ENCODE measurements at regions not wholly inside any gene's neighbourhood (a gene's known extent, or its start where the extent isn't known, plus 50 kb on each side); places are given as distances from the start of the nearest gene placed in this dataset.

DNA sequence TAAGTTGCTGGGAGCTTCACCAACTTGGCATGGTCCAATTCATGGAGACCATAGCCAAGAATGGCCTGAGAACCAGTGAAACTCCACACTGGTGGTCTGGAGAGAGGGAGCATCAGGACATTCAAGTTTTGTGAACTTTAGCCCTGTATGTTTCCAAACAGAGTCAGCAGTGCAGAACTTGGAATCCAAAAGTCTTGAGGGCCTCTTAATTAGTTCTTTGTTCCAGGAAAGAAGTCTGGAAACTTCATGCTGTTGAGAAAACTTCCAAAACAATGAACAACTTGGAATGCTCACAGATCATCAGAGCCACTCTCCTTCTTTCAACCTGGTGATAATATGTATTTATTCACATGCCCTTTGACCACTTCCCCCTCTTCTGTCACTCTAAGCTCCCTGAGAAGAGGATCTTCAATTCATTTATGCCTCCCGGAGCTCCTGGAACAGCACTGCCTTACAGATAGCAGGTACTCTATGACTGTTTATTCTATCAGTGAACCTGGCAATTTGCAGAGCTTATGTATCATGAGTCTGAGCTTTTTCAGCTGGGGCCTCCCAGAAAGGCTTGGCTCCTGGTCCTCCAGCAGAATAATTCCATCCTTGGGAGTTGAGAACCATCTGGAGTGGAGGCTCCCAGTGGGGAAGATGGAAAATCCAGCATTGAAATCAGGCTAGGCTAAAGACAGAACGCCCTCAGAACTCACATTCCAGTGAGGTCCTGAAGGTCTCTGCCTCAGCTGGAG, 191.4 kb downstream of the KTN1 start:
- no peak overlapping the region for H3K4me2 ChIP-seq (ENCODE audit: insufficient read depth, low read length)

DNA sequence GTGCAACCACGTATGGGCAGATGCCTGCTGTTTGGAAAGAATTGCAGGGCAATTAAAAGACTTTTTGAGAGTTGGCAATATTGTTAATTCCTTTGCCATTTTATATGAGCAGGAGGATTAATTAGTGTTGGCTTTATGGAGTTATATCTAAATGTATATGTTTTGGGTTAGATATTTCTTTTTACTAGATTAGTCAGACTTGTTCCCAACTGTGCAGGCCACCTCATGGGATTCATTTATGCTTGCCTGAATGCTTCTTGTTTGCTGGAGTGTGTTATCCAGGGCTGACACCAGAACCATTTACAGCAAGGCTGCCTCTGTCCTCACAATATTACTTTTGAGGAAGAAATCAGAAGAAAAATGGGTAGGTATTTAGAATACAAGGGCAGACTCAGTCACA, 192.5 kb downstream of the KTN1 start:
- DNase-seq (no peak), ATAC-seq (ENCODE audit: insufficient read depth, low read depth) (no peak)
- H3K9ac ChIP-seq (ENCODE audit: low read depth, low read length) = no peak overlapping the region
- no peak overlapping the region for H3K27ac ChIP-seq (ENCODE audit: low read length)
- H3K27me3 ChIP-seq (ENCODE audit: insufficient read depth, low read length, poor library complexity) = no peaks in the 10 kb centered on the region
- H3K9me3 ChIP-seq (ENCODE audit: insufficient read depth, low read length, severe bottlenecking) = no peaks in the 10 kb centered on the region
- no peaks in the 10 kb centered on the region for H3K36me3 ChIP-seq (ENCODE audit: insufficient read depth, low read length)
- no peak overlapping the region for H3K4me2 ChIP-seq (ENCODE audit: insufficient read depth, low read length)
- H4K20me1 ChIP-seq (ENCODE audit: insufficient read depth, low read length) = no peaks in the 10 kb centered on the region
- no peak overlapping the region for H3K4me3 ChIP-seq (ENCODE audit: low read depth in 1 of 2, low read length in 2 of 2)
- no peaks in the 10 kb centered on the region for H3K79me2 ChIP-seq (ENCODE audit: insufficient read depth, low read length)
- no peaks in the 10 kb centered on the region for H3K4me1 ChIP-seq (ENCODE audit: insufficient read depth, low read length)
- H2AFZ ChIP-seq (ENCODE audit: low read depth, low read length) = no peak overlapping the region; the same call in 1 of the 2 replicates
- TF ChIP-seq, protein P1, sequence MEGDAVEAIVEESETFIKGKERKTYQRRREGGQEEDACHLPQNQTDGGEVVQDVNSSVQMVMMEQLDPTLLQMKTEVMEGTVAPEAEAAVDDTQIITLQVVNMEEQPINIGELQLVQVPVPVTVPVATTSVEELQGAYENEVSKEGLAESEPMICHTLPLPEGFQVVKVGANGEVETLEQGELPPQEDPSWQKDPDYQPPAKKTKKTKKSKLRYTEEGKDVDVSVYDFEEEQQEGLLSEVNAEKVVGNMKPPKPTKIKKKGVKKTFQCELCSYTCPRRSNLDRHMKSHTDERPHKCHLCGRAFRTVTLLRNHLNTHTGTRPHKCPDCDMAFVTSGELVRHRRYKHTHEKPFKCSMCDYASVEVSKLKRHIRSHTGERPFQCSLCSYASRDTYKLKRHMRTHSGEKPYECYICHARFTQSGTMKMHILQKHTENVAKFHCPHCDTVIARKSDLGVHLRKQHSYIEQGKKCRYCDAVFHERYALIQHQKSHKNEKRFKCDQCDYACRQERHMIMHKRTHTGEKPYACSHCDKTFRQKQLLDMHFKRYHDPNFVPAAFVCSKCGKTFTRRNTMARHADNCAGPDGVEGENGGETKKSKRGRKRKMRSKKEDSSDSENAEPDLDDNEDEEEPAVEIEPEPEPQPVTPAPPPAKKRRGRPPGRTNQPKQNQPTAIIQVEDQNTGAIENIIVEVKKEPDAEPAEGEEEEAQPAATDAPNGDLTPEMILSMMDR (IDR thresholded peaks at IDR 0.05; ENCODE audit: borderline replicate concordance, extremely low read depth, low read length, poor library complexity, severe bottlenecking) = no peak
- TF ChIP-seq EZH2 (IDR thresholded peaks at IDR 0.05; ENCODE audit: borderline replicate concordance, low read depth, low read length, severe bottlenecking) = no peak

More for the DNA sequence above, 191.4 kb downstream of the KTN1 start:
- Histone ChIP-seq H4K20me1 (ENCODE audit: insufficient read depth, low read length) (no peaks in the 10 kb centered on the region), H2AFZ (ENCODE audit: low read depth, low read length) (no peak overlapping the region), H3K9ac (ENCODE audit: low read depth, low read length) (no peak overlapping the region), H3K4me1 (ENCODE audit: insufficient read depth, low read length) (no peaks in the 10 kb centered on the region), H3K9me3 (ENCODE audit: insufficient read depth, low read length, severe bottlenecking) (no peaks in the 10 kb centered on the region), H3K36me3 (ENCODE audit: insufficient read depth, low read length) (no peaks in the 10 kb centered on the region), H3K79me2 (ENCODE audit: insufficient read depth, low read length) (no peaks in the 10 kb centered on the region), H3K4me3 (ENCODE audit: low read depth in 1 of 2, low read length in 2 of 2) (no peak overlapping the region), H3K27me3 (ENCODE audit: insufficient read depth, low read length, poor library complexity) (no peaks in the 10 kb centered on the region), H3K27ac (ENCODE audit: low read length) (no peak overlapping the region)
- no peak for ATAC-seq (ENCODE audit: insufficient read depth, low read depth)
- no peak for DNase-seq
- TF ChIP-seq, protein P1 (IDR thresholded peaks at IDR 0.05; ENCODE audit: borderline replicate concordance, extremely low read depth, low read length, poor library complexity, severe bottlenecking) = no peak
- TF ChIP-seq EZH2 (IDR thresholded peaks at IDR 0.05; ENCODE audit: borderline replicate concordance, low read depth, low read length, severe bottlenecking) = no peak

DNA sequence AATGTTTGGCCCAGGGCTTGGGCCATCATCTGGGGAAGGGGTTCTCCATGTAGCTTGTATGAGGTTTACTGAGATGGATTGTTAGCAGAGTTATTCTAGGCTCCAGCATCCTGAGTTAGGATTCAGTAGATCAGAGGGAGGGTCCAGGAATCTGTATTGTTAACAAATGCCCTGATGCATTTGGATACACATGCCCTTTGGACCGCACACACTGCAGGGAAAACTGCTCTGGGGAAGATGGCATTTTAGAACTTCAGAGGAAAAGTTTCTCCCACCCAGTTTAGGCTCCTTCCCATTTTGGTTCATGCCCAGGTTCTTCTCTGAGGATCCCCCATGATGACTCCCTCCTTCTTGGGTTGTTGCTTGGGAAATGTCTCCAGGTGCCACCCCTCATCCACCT, 193.3 kb downstream of the KTN1 start:
- Histone ChIP-seq H3K9me3 (ENCODE audit: insufficient read depth, low read length, severe bottlenecking) (no peaks in the 10 kb centered on the region), H3K27me3 (ENCODE audit: insufficient read depth, low read length, poor library complexity) (no peaks in the 10 kb centered on the region), H3K4me1 (ENCODE audit: insufficient read depth, low read length) (no peaks in the 10 kb centered on the region), H3K9ac (ENCODE audit: low read depth, low read length) (no peak overlapping the region), H4K20me1 (ENCODE audit: insufficient read depth, low read length) (no peaks in the 10 kb centered on the region), H3K4me2 (ENCODE audit: insufficient read depth, low read length) (no peak overlapping the region), H3K27ac (ENCODE audit: low read length) (no peak overlapping the region), H3K36me3 (ENCODE audit: insufficient read depth, low read length) (no peaks in the 10 kb centered on the region), H3K4me3 (ENCODE audit: low read depth in 1 of 2, low read length in 2 of 2) (no peak overlapping the region), H3K79me2 (ENCODE audit: insufficient read depth, low read length) (no peaks in the 10 kb centered on the region), H2AFZ (ENCODE audit: low read depth, low read length) (no peak overlapping the region)
- DNase-seq (no peak), ATAC-seq (ENCODE audit: insufficient read depth, low read depth) (no peak)
- no peak for TF ChIP-seq EZH2 (IDR thresholded peaks at IDR 0.05; ENCODE audit: borderline replicate concordance, low read depth, low read length, severe bottlenecking)
- TF ChIP-seq, protein P1 (IDR thresholded peaks at IDR 0.05; ENCODE audit: borderline replicate concordance, extremely low read depth, low read length, poor library complexity, severe bottlenecking) = no peak

Measured in DND-41 (cell line).